Right atrium auricular region (tissue), 2 donors: ENCODE measurements at regions not wholly inside any gene's neighbourhood (a gene's known extent, or its start where the extent isn't known, plus 50 kb on each side); places are given as distances from the start of the nearest gene placed in this dataset.

Experiments
- DNase-seq: peaks from one replicate; pipeline ENCODE4 v3.0.0-alpha.2; 2019; ENCODE audit warnings: low spot score
- H3K27ac ChIP-seq, 2 donors: fragments of 200-600 bp; sonication (generic); 1 replicate in 1 of 2; 2 replicates in 1 of 2; pipeline ENCODE4 v1.5.1; 2016 to 2019
- H3K27me3 ChIP-seq, 2 donors: fragments of 200-600 bp; sonication (generic); one replicate each; pipeline versions ENCODE4 v1.5.1 to v1.6.0; 2017 to 2019
- H3K36me3 ChIP-seq: fragments of 200-600 bp; sonication (generic); one replicate; pipeline ENCODE4 v1.5.1; 2016
- H3K4me1 ChIP-seq, 2 donors: fragments of 200-600 bp; sonication (generic); one replicate each; pipeline versions ENCODE4 v1.5.1 to v1.6.0; 2017 to 2019
- H3K4me3 ChIP-seq, 2 donors: fragments of 200-600 bp; sonication (generic); 1 replicate in 1 of 2; 2 replicates in 1 of 2; pipeline ENCODE4 v1.5.1; 2017 to 2019; ENCODE audit warnings: mild to moderate bottlenecking in 1 of 2, moderate library complexity in 1 of 2
- H3K9me3 ChIP-seq, 2 donors: fragments of 200-600 bp; sonication (generic); one replicate each; pipeline ENCODE4 v1.5.1; 2019
- CTCF ChIP-seq, 2 donors: fragments of 200-600 bp; sonication (generic); IDR thresholded peaks; one replicate each; pipeline ENCODE4 v1.5.1; 2019; ENCODE audit warnings: antibody characterized with exemption in 2 of 2

DNA sequence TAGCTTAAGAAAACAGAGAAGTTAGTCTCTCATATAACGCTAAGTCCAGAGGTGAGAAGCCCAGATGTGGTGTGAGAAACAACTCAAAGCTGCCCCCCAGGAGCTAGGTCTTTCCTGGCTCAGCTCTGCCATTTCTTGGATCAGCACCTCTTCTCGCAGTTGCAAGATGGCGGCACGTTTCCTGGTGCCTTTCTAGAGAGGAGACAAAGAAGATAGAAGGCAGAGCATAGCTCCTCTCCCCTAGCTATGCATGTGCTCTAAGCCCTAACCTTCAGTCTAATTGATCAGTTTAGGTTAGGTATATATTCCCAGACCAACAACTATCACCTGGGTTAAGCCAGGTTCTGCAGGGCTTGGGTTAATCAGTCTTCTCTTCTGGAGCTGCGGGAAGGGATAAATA, 119.5 kb upstream of the RAB12 start:
- Histone ChIP-seq H3K36me3 (no peaks in the 10 kb centered on the region), H3K27me3 (no peaks in the 10 kb centered on the region), H3K9me3 (no peaks in the 10 kb centered on the region), H3K4me3 (no peak overlapping the region), H3K27ac (no peak overlapping the region), H3K4me1 (no peaks in the 10 kb centered on the region)
- DNase-seq: no peak
- TF ChIP-seq CTCF (IDR thresholded peaks at IDR 0.05): no peak

DNA sequence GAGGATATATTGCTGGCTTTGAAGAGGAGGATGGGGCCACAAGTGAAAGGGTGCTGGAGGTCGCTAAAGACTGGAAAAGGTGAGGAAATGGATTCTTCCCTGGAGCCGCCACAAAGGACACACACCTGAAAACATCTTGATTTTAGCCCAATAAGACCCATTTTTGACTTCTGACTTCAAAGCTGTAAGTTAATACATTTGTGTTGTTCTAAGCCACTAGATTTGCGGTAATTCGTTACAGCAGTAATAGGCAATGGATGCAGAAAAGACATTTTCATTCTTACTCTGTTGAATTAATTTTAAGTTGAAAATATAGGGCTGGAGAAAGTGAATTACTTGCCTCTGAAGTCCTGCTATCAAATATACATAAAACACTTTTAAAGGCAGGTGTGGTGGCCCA, 117.7 kb upstream of the RAB12 start:
- no peak overlapping the region for H3K4me3 ChIP-seq
- H3K36me3 ChIP-seq: no peaks in the 10 kb centered on the region
- H3K9me3 ChIP-seq: no peaks in the 10 kb centered on the region
- no peak overlapping the region for H3K27ac ChIP-seq
- DNase-seq: no peak
- no peaks in the 10 kb centered on the region for H3K4me1 ChIP-seq
- no peaks in the 10 kb centered on the region for H3K27me3 ChIP-seq
- TF ChIP-seq CTCF (IDR thresholded peaks at IDR 0.05): no peak

GRCh38 chr18:8493141-8493540, 116.1 kb upstream of the RAB12 start:
- no peak for DNase-seq
- no peak for TF ChIP-seq CTCF (IDR thresholded peaks at IDR 0.05)
- H3K27ac ChIP-seq: no peak overlapping the region
- H3K4me3 ChIP-seq: no peak overlapping the region
- no peaks in the 10 kb centered on the region for H3K4me1 ChIP-seq
- no peaks in the 10 kb centered on the region for H3K27me3 ChIP-seq
- H3K36me3 ChIP-seq: no peaks in the 10 kb centered on the region
- H3K9me3 ChIP-seq: no peaks in the 10 kb centered on the region

DNA sequence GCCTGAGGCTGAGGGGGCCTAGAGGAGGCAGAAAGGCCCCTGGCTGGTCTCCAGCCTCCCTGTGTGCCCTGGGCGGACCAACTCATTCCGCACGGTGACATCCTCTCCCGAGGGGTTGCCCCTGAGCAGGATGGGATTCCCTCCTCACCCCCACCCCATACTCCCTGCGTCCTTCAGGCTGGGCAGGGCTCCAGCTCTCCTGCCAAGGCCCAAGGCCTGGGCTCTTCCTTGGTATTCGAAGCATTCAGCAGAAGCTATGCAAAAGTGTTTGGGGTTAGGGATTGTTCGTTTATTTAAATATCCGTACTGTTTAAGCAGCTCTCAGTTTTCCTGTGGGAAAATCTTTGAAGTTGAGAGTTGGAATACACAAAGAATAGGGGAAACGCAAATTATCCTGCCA, 113.1 kb upstream of the RAB12 start:
- DNase-seq: no peak
- Histone ChIP-seq H3K36me3 (no peaks in the 10 kb centered on the region), H3K27ac (no peak overlapping the region), H3K4me3 (no peak overlapping the region), H3K27me3 (no peaks in the 10 kb centered on the region), H3K9me3 (no peaks in the 10 kb centered on the region), H3K4me1 (no peaks in the 10 kb centered on the region)
- no peak for TF ChIP-seq CTCF (IDR thresholded peaks at IDR 0.05)

DNA sequence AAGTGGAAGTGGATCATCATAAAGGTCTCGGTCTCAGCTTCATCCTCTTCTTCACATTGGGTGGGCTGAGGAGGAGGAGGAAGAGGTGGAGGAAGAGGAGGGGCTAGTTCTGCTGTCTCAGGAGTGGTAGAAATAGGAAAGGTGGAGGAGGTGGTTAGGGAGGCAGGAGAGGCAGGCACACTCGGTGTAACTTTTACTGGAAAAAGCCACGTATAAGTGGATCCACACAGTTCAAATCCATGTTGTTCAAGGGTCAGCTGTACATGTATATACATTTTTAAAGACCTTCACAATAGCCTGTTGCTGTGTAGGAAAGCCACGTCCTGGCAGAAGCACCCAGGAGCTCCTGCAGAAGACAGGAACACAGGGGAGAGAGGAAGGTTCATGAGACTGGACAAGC, 110.3 kb upstream of the RAB12 start:
- Histone ChIP-seq H3K4me3 (no peak overlapping the region), H3K4me1 (no peaks in the 10 kb centered on the region), H3K36me3 (no peaks in the 10 kb centered on the region), H3K27me3 (no peaks in the 10 kb centered on the region), H3K9me3 (no peaks in the 10 kb centered on the region), H3K27ac (no peak overlapping the region)
- DNase-seq: no peak
- TF ChIP-seq CTCF (IDR thresholded peaks at IDR 0.05): no peak

DNA sequence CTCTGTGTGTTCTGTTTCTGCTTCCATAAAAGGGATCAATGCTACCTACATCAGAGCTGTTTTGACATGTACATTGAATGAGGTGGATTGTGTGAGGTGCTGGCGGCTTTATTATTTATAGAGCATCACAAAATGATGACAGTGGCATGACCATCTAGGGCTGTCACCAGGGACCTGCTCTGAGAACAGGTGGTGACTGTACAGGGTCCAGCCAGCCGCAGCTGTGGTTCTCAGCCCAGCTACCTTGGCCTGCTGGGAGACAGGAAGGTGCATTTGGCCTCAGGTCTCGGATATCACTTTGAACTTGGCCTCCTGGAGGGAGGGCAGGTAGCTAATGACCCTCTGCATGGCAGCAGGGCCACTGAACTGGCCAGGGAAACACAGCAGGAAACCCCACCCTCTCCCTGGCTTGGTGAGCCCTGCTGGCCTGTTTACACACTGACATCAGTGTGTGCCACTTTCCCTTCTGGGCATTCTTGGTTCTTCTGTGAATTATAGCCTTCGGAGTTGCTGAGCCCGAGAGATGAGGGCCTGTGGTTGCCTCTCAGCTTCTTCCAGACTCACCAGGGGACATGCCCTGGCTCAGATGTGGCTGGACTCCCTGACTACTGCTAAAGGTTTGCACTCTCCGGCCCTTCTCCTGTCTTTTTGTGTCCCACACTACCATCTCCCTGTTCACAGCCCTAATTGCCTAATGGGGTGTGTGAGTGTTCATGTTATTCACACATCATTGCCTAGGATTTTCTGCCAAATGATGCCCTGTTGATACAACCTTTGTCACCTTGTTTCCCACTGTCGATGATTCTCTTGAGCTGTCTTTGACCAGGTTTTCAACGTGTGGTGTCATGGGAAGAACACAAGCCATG, 109.2 kb upstream of the RAB12 start:
- Histone ChIP-seq H3K27ac (no peak overlapping the region), H3K4me3 (no peak overlapping the region), H3K27me3 (no peaks in the 10 kb centered on the region), H3K4me1 (no peaks in the 10 kb centered on the region), H3K9me3 (no peaks in the 10 kb centered on the region), H3K36me3 (no peaks in the 10 kb centered on the region)
- no peak for TF ChIP-seq CTCF (IDR thresholded peaks at IDR 0.05)
- DNase-seq: no peak
